Activated CD4-positive, alpha-beta T cell treated with anti-CD3 and anti-CD28 coated beads for 36 hours (primary cell): ENCODE measurements at regions not wholly inside any gene's neighbourhood (a gene's known extent, or its start where the extent isn't known, plus 50 kb on each side); places are given as distances from the start of the nearest gene placed in this dataset.

Experiments used
- ATAC-seq: fragments of 200-7000 bp; cut with Tn5 transposase; one replicate; pipeline ENCODE4 v1.10.0; 2021; ENCODE audit warnings: mild to moderate bottlenecking, moderate library complexity
- CTCF ChIA-PET: fragments of 350-600 bp; sonication (Branson Sonifier 250); formaldehyde crosslinking; loops from one replicate; lab custom pipeline; 2021; ENCODE audit warnings: antibody characterized with exemption; lab: Charles Lee
- POLR2A ChIA-PET: fragments of 350-600 bp; sonication (Branson Sonifier 250); formaldehyde crosslinking; loops from one replicate; lab custom pipeline; 2021; ENCODE audit warnings: antibody characterized with exemption, inconsistent platforms; lab: Charles Lee
- DNase-seq: peaks from one replicate; pipeline ENCODE4 v3.0.0-alpha.2; 2020
- H3K27ac Mint-ChIP-seq: one replicate; pipeline ENCODE4 v1.8.0; 2021; ENCODE audit warnings: mixed read lengths
- H3K27me3 Mint-ChIP-seq: one replicate; pipeline ENCODE4 v1.8.0; 2021; ENCODE audit warnings: mixed read lengths
- H3K36me3 Mint-ChIP-seq: one replicate; pipeline ENCODE4 v1.8.0; 2021; ENCODE audit warnings: low read depth, mixed read lengths
- H3K4me1 Mint-ChIP-seq: one replicate; pipeline ENCODE4 v1.8.0; 2021; ENCODE audit warnings: mixed read lengths
- H3K4me3 Mint-ChIP-seq: one replicate; pipeline ENCODE4 v1.8.0; 2021; ENCODE audit warnings: mild to moderate bottlenecking, moderate library complexity, mixed read lengths
- H3K9me3 Mint-ChIP-seq: one replicate; pipeline ENCODE4 v1.8.0; 2021; ENCODE audit warnings: low read depth, mixed read lengths
- intact Hi-C, 2 experiments: fragments of 100-400 bp; cut with DNase I in 1 of 2; cut with micrococcal nuclease in 1 of 2; formaldehyde crosslinking; loops; one replicate each; pipeline versions ENCODE4 v1.14.2 to v1.15.1; 2022 to 2024; cut with DNase I, micrococcal nuclease

DNA sequence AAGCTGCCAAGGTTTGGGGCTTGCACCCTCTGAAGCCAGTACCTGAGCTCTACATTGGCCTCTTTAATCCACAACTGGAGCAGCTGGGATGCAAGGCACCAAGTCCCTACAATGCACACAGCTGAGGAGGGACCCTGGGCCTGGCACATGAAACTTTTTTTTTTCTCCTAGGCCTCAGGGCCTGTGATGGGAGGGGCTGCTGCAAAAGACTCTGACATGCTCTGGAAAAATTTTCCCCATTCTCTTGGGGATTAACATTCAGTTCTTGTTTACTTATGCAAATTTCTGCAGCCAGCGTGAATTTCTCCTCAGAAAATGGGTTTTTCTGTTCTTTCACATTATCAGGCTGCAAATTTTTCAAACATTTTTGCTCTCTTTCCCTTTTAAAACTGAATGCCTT lies 1072.2 kb downstream of the BRINP3 start:
- DNase-seq (no peak), ATAC-seq (no peak)
- H3K27ac Mint-ChIP-seq: no peak overlapping the region
- ChIA-PET CTCF (interaction anchor here (0.9 kb wide), 1 partner anchor 10 kb away, joined by 3 read pairs; no protein-coding TSS in a partner anchor), POLR2A (no interaction called here)
- H3K4me3 Mint-ChIP-seq: no peak overlapping the region
- H3K36me3 Mint-ChIP-seq: no peaks in the 10 kb centered on the region
- no peaks in the 10 kb centered on the region for H3K27me3 Mint-ChIP-seq
- peaks cover 2% of the 10 kb centered on the region for H3K9me3 Mint-ChIP-seq
- no peaks in the 10 kb centered on the region for H3K4me1 Mint-ChIP-seq
- intact Hi-C loops: no loop called here

DNA sequence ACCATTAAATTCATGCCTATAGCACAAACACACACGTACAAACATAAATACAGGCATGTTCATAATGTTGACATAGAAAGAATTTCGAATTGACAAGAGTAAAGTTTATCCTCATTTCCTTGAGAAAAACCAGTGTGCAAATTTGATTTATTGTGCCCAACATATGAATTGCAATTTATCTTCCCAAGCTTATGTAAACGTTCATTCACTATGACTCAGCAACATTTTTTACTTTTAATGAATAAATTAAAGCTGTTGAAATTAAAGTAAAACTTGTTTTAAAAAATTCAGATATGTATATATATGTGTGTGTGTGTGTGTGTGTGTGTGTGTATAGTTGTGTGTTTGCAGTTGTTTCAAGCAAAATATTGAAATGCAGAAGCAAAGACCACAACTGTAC lies 1067.9 kb downstream of the BRINP3 start:
- Mint-ChIP-seq H3K4me3 (no peak overlapping the region), H3K4me1 (no peaks in the 10 kb centered on the region), H3K27me3 (no peaks in the 10 kb centered on the region), H3K9me3 (peaks cover 3% of the 10 kb centered on the region), H3K27ac (no peak overlapping the region), H3K36me3 (no peaks in the 10 kb centered on the region)
- no peak for ATAC-seq
- no peak for DNase-seq
- ChIA-PET CTCF (no interaction called here), POLR2A (no interaction called here)
- intact Hi-C loops: no loop called here

DNA sequence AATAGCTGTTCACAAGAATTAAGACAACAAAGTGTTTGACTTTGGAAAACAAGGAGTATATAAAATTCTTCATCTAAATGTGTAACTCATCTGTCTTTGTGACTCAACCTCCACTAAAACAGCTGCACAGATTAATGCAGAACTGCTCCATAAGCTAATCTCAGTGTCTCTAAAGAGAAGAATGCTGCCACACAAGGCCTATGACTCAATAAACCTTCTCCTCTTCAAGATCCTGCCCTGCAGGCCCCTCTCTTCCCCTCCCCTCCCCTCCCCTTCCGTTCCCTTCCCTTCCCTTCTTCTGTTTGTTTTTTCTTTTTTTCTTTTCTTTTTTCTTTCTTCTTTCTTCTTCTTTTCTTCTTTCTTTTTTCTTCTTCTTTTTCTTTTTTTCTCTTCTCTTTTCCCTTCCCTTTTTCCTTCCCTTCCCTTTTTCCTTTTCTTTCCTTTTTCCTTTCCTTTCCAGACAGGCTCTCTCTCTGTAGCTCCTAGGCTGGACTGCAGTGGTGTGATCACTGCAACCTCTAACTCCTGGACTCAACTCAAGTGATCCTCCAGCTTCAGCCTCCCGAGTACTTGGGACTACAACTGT lies 1052.8 kb downstream of the BRINP3 start:
- H3K4me1 Mint-ChIP-seq: no peaks in the 10 kb centered on the region
- peaks cover 4% of the 10 kb centered on the region for H3K9me3 Mint-ChIP-seq
- DNase-seq (no peak), ATAC-seq (no peak)
- CTCF ChIA-PET: no interaction called here
- H3K36me3 Mint-ChIP-seq: no peaks in the 10 kb centered on the region
- POLR2A ChIA-PET: no interaction called here
- no peaks in the 10 kb centered on the region for H3K27me3 Mint-ChIP-seq
- intact Hi-C loops: no loop called here
- H3K4me3 Mint-ChIP-seq: no peak overlapping the region
- no peak overlapping the region for H3K27ac Mint-ChIP-seq

DNA sequence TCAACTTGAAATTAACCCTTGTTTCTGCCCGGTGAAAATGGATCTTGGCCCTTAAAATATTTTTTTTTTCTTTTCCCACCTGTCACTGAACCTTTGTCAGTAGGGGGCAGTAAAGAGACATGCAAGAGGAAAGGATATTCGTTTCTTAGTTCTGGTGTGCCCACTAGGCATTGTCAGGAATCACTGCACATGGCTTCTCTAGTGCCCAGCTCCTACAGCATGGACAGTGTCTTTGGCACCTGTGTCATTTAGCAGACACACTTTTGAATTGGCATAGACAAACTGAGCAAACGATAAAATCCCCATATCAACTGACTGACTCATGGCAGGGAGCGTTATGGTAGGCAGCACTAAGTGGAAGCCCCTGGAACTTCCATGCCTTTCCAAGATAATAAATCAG lies 1048.1 kb downstream of the BRINP3 start:
- Mint-ChIP-seq H3K9me3 (peaks cover 12% of the 10 kb centered on the region), H3K27me3 (no peaks in the 10 kb centered on the region), H3K4me3 (no peak overlapping the region), H3K4me1 (no peaks in the 10 kb centered on the region), H3K36me3 (no peaks in the 10 kb centered on the region), H3K27ac (no peak overlapping the region)
- intact Hi-C loops: no loop called here
- CTCF ChIA-PET: interaction anchor here (1.0 kb wide), 1 partner anchor 8 kb away, joined by 3 read pairs; no protein-coding TSS in a partner anchor
- ATAC-seq (no peak), DNase-seq (no peak)
- POLR2A ChIA-PET: no interaction called here

DNA sequence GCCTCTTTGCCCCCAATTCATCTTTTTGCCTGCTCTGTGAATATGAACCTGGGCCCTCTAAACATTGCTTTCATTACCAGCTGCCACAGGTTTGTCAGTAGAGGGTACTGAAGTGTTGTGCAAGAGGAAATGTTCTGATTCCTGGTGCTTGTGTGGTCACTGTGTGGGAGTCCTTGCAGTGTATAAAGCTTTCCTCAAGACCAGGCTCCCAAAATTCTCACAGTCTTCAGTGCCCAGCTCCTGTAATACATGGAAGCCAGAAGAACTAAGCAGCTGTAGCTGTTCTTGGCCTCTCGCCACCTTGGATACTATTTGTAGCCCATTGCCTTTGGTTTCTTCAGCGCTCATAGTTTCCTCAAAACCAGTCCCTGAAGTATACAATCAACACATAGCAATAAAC lies 1046.2 kb downstream of the BRINP3 start:
- POLR2A ChIA-PET: no interaction called here
- intact Hi-C loops: no loop called here
- Mint-ChIP-seq H3K4me1 (no peaks in the 10 kb centered on the region), H3K36me3 (no peaks in the 10 kb centered on the region), H3K9me3 (peaks cover 16% of the 10 kb centered on the region), H3K27me3 (no peaks in the 10 kb centered on the region), H3K27ac (no peak overlapping the region), H3K4me3 (no peak overlapping the region)
- DNase-seq (no peak), ATAC-seq (no peak)
- CTCF ChIA-PET: no interaction called here

DNA sequence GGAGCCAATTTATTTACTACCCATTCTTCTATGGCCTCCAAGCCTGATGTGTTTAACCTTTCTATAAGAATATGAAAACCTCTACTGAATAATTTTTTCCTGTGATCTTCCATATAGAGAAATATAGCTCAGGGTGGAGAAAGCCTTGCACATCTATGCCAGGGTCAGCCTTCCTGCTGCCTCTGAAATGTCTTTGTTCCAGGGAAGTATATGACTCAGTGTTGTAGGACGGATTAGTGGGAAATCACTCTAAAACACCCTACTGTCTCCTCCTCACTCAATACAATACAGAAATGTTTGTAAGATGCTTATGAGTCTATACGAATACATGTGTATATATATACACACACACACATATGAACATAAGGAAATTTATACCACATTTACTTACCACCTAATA lies 1044.9 kb downstream of the BRINP3 start:
- H3K27ac Mint-ChIP-seq: no peak overlapping the region
- POLR2A ChIA-PET: no interaction called here
- H3K4me3 Mint-ChIP-seq: no peak overlapping the region
- H3K4me1 Mint-ChIP-seq: no peaks in the 10 kb centered on the region
- CTCF ChIA-PET: no interaction called here
- no peak for DNase-seq
- no peak for ATAC-seq
- intact Hi-C loops: no loop called here
- no peaks in the 10 kb centered on the region for H3K36me3 Mint-ChIP-seq
- H3K27me3 Mint-ChIP-seq: no peaks in the 10 kb centered on the region
- H3K9me3 Mint-ChIP-seq: peaks cover 16% of the 10 kb centered on the region

DNA sequence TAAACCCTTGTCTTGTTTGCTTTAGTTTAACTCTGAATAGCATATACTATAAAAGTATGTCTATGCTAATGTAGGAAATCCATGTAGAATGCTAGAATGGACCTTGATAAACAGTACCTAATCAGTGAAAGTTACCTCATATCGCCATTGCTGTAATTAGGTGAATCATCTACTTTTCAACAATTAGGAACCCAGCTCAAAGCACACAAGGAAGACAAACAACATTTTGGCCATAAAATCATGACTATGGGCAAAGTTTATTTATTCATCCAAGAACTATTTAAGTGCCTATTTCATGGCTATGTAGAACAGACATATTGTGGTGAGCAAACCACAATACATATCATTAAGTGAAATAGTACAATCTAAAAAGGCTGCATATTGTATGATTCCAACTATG lies 1043.2 kb downstream of the BRINP3 start:
- intact Hi-C loops: no loop called here
- ChIA-PET POLR2A (no interaction called here), CTCF (no interaction called here)
- Mint-ChIP-seq H3K36me3 (no peaks in the 10 kb centered on the region), H3K9me3 (peaks cover 14% of the 10 kb centered on the region), H3K4me1 (no peaks in the 10 kb centered on the region), H3K27me3 (no peaks in the 10 kb centered on the region), H3K4me3 (no peak overlapping the region), H3K27ac (no peak overlapping the region)
- ATAC-seq (no peak), DNase-seq (no peak)

DNA sequence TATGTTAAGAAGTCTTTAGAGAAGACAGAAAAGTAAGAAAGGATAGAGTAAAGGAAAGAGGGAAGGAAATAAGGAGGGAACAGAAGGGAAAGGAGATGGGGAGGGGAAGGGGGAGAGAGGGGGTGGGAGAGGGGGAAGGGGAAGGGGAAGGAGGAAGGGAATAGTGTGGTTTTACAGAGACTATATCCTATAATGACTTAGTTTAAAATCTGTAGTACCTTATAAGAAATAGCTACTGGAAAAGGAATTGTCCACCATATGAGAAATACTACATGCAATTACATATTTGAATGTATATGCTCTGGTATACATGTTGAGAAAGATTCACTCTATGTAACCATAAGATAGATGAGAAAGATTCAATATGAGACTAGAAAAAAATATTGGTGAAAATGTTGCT lies 1042.3 kb downstream of the BRINP3 start:
- peaks cover 15% of the 10 kb centered on the region for H3K9me3 Mint-ChIP-seq
- CTCF ChIA-PET: no interaction called here
- no peak overlapping the region for H3K27ac Mint-ChIP-seq
- H3K4me3 Mint-ChIP-seq: no peak overlapping the region
- ATAC-seq (no peak), DNase-seq (no peak)
- no peaks in the 10 kb centered on the region for H3K4me1 Mint-ChIP-seq
- H3K36me3 Mint-ChIP-seq: no peaks in the 10 kb centered on the region
- intact Hi-C loops: no loop called here
- POLR2A ChIA-PET: no interaction called here
- H3K27me3 Mint-ChIP-seq: no peaks in the 10 kb centered on the region

DNA sequence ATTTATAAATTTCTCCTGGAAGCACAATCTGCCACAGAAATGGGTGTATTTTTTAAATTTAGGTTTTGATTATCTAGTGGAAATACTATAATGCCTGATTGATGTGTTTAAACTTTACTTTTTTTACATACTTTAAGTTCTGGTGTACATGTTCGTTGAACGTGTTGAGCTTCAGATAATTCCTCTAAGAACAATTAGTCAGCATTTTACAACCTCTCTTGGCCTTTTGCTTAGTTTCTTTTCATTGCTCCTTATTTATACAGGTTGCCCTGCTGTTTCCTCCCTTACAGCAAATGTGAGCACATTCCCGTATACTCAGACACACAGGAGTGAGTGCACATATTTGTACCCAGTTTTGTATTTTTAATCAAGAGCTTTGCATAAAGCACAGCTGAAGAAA lies 1038.9 kb downstream of the BRINP3 start:
- no peak for ATAC-seq
- intact Hi-C loops: no loop called here

DNA sequence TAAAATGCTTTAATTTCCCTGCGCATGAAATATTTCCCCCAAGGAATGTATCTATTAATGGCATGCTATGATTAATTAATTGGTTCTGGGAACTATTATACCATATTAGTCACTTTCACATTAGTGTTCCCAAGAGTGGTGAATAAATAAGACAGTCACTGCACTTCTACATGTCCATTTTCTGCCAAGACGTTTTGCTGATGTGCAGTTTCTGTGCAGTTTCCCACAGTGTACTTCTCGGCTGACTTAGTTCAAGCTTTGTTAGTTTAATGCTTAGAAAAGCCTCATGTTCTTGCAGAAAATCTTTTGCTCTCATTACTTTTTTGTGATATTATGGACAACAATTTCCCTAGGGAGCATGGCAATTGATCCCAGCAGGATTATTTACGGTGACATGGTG lies 1014.5 kb downstream of the BRINP3 start:
- POLR2A ChIA-PET: no interaction called here
- ATAC-seq: no peak
- H3K4me1 Mint-ChIP-seq: no peaks in the 10 kb centered on the region
- intact Hi-C loops: no loop called here
- no peak overlapping the region for H3K27ac Mint-ChIP-seq
- H3K4me3 Mint-ChIP-seq: no peak overlapping the region
- no peaks in the 10 kb centered on the region for H3K36me3 Mint-ChIP-seq
- CTCF ChIA-PET: interaction anchor here (0.7 kb wide), 1 partner anchor 22 kb away, joined by 3 read pairs; no protein-coding TSS in a partner anchor
- H3K9me3 Mint-ChIP-seq: no peaks in the 10 kb centered on the region
- DNase-seq: no peak
- no peaks in the 10 kb centered on the region for H3K27me3 Mint-ChIP-seq

More for the DNA sequence above, 1038.9 kb downstream of the BRINP3 start:
- Mint-ChIP-seq H3K9me3 (peaks cover 9% of the 10 kb centered on the region), H3K36me3 (no peaks in the 10 kb centered on the region), H3K4me3 (no peak overlapping the region), H3K27ac (no peak overlapping the region), H3K4me1 (no peaks in the 10 kb centered on the region), H3K27me3 (no peaks in the 10 kb centered on the region)
- POLR2A ChIA-PET: no interaction called here
- DNase-seq: no peak
- CTCF ChIA-PET: no interaction called here

DNA sequence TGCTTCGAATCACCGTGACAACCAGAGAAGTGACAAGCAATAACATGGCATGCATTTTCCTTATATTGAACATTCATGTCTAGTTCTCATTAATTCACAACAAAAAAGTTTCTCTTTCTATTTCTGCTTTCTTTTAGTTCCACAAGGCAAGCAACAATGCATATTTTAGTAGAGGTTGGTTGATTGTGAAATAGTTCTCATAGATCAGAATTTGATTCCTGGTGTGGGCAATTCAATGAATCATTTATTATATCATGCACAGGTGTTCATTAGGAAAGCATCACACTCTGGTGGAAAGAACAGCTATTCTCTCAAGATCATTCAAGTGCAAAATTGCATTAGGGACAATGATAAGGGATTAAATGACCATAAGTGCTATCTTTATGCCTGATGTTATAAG lies 980.9 kb downstream of the BRINP3 start:
- DNase-seq: no peak
- CTCF ChIA-PET: no interaction called here
- H3K27ac Mint-ChIP-seq: no peak overlapping the region
- intact Hi-C loops: no loop called here
- no peaks in the 10 kb centered on the region for H3K27me3 Mint-ChIP-seq
- POLR2A ChIA-PET: no interaction called here
- no peak overlapping the region for H3K4me3 Mint-ChIP-seq
- no peaks in the 10 kb centered on the region for H3K36me3 Mint-ChIP-seq
- peaks cover 5% of the 10 kb centered on the region for H3K9me3 Mint-ChIP-seq
- no peaks in the 10 kb centered on the region for H3K4me1 Mint-ChIP-seq
- ATAC-seq: no peak

DNA sequence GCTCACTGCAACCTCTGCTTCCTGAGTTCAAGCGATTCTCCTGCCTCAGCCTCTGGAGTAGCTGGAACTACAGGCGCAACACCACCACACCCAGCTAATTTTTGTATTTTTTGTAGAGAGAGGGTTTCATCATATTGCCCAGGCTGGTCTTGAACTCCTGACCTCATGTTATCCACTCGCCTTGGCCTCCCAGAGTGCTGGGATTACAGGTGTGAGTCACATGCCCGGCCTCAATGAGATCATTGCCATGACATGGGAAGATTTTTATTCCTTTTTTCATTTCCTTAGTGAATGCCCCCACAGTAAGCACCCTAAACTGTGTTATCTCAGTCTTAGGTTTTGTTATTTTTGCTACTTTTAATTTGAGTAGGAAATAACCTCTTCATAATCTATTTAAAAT lies 977.9 kb downstream of the BRINP3 start:
- intact Hi-C loops: no loop called here
- no peaks in the 10 kb centered on the region for H3K27me3 Mint-ChIP-seq
- ATAC-seq (no peak), DNase-seq (no peak)
- CTCF ChIA-PET: no interaction called here
- no peak overlapping the region for H3K27ac Mint-ChIP-seq
- POLR2A ChIA-PET: no interaction called here
- peaks cover 9% of the 10 kb centered on the region for H3K9me3 Mint-ChIP-seq
- H3K36me3 Mint-ChIP-seq: no peaks in the 10 kb centered on the region
- no peaks in the 10 kb centered on the region for H3K4me1 Mint-ChIP-seq
- H3K4me3 Mint-ChIP-seq: no peak overlapping the region

DNA sequence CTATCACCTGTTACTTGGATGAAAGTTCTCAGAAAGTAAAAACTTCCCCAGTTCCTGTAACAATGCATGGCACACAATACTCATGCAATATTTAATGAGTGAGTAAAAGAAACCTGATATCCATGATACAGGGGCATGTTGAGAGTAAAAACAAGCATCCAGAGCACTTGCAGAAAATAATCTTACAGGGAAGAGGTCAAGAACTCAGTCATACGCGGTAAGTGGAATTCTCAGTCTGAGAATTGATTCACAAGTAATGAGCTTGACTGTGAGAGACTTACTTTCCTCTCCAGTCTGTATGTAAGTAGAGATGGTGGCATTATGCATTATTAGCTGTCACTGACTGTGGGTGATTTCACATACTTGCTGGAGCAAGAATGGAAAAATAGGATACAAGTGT lies 976.9 kb downstream of the BRINP3 start:
- ChIA-PET POLR2A (no interaction called here), CTCF (no interaction called here)
- Mint-ChIP-seq H3K9me3 (peaks cover 7% of the 10 kb centered on the region), H3K36me3 (no peaks in the 10 kb centered on the region), H3K4me1 (no peaks in the 10 kb centered on the region), H3K4me3 (no peak overlapping the region), H3K27ac (no peak overlapping the region), H3K27me3 (no peaks in the 10 kb centered on the region)
- no peak for ATAC-seq
- no peak for DNase-seq
- intact Hi-C loops: no loop called here
